Stimulated activated CD4-positive, alpha-beta T cell treated with anti-CD3 and anti-CD28 coated beads, Interleukin-4, amount 100 ng/mL, for 24 hours (primary cell): ENCODE measurements at regions not wholly inside any gene's neighbourhood (a gene's known extent, or its start where the extent isn't known, plus 50 kb on each side); places are given as distances from the start of the nearest gene placed in this dataset.
A peak's percentile ranks its signal among the peaks of the same experiment; 100 is the strongest.

Experiments used
- DNase-seq: peaks from one replicate; pipeline ENCODE4 v3.0.0-alpha.2; 2020

DNA sequence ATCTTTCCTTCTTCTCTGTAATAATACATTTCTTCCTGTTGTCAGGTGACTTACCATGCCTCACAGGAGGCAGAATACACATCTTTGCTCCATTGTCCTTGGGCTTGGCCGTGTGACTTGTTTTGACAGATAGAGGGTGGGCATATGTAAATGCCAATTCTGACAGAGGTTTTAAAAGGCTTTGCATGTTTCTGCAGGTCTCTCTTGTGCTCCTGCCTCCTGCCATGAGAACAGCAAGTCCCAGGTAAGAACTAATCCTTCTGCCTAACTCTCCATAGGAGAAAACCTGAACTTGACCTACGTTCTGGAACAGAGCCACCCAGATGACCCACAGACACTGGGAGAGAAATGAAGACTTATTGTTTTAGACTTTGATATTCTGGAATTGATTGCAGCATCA is 88.7 kb upstream of the TNFSF11 start:
- no peak for DNase-seq

DNA sequence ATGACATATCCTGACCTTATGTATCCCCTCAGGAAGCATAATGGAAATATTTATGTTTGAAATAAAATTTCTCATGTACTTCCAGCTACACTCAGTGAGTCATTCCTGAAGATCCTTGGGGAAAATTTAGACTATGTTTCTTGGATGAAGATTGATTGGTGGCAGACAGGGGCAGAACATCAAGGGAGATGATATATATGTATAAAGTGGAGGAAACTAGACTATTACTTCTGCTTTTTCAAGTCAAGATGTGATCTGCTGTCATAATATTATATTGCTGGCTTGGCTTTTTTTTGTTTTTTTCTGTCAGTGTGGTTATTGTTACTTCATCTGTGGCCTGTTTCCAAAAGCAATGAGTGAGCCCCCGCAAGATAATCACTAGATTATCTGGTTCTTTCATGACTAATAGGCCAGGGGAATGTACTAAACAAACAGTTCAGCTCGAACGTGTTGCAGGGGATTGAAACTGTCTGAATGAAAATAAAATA is 87.2 kb upstream of the TNFSF11 start:
- no peak for DNase-seq

DNA sequence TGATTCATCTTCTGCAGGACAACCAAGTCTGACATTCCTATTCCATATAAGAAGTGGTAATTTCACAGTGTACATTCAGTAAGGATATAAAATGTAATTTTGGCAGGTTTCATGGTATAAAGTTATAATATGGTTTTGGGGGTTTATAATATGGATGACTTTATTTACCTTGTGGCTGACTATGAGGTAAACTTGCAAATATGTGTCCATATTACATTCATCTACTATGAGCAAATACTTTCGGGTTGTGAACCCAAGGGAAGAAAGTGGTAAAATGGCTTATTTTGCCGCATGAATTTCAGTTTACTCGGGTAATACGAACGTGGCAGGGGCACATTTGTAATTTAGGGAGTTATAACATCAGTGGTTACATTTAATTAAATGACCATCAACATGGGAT is 86.7 kb upstream of the TNFSF11 start:
- DNase-seq = no peak

DNA sequence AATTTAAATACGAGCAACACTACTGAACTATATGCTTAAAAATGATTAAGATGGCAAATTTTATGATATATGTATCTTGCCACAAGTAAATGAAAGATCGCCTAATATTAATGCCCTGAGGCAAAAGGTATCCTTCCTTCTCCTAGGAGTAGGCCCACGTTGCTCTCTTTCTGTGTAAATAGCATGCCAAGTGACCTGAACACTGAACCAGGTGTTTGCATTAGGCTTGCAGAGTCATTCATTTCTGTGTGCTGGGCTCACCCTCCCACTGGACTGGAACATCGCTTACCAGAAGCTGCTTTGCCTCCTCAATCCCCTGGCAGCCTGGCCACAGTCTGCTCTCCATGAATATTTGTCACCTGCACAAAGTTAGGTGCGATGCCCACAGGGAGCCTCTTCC is 83.3 kb upstream of the TNFSF11 start:
- no peak for DNase-seq

DNA sequence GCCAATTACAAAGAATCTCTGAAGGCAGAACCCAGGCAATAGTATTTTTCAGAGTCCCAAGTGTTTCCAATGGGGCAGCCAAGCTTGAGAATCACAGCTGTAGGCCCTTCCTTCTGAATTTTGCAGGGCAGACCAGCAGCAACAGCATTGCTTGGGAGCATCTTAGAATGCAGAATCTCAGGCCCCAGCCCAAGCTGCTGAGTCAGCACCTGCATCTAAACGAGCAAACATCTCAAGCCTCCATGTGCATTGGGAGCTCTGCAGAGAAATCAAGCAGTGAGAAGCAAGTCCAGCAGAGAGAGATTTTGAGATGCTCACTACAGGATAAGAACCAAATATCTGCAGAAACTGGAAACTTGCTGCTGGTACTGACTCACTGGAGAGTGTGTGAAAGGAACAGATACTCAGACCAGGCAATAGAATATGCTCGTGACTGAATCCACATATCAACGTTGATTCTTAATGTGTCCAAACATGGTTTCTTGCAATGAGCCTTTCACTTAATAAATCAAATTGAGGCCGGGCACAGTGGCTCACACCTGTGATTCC is 81.5 kb upstream of the TNFSF11 start:
- no peak for DNase-seq

DNA sequence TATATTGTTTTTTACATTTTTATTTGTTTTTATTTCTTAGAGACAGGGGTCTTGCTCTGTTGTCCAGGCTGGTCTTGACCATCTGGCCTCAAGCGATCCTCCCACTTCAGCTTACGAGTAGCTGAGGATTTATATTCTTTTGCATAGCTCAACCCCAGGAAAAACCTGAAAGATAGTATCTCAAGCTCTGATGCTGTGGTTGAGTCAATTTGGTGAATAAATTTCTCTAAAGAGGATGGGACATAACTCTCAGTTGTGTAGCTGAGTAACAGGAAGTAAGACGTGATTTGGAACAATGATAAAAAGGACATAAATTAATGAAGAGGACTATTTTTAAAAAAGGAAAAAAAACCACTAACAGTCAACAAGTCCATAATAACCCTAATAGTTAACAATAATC is 79.8 kb upstream of the TNFSF11 start:
- no peak for DNase-seq

DNA sequence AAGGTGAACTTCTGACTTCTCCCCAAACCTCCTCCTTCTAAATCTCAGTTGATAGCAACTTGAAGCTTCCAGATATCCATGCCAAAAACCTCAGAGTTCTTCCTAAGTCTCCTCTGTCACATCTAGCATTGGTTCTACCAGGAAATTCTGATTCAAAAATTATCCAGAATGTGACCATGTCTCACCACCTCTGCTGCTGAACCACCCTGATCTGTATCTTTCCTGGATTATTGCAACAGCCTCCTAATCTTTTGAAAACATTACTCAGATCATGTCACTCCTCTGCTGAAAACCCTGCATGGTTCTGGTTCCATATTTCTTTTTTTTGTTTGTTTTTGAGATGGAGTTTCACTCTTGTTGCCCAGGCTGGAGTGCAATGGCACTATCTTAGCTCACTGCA is 78.7 kb upstream of the TNFSF11 start:
- DNase-seq = no peak

DNA sequence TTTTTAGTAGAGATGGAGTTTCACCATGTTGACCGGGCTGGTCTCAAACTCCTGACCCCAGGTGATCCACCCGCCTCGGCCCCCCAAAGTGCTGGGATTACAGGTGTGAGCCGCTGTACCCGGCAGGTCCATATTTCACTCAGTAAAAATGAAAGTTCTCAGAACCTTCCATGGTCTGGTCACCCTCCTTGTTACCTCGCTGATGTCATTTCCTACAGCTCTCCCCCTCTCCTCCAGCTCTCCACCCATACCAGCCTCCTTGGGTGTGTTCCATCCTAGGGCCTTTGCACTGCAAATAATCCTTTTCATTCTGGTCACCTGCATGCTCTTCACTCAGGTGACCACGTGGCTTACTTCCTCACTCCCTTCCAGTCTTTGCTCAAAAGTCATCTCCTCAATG is 78.2 kb upstream of the TNFSF11 start:
- DNase-seq = no peak

DNA sequence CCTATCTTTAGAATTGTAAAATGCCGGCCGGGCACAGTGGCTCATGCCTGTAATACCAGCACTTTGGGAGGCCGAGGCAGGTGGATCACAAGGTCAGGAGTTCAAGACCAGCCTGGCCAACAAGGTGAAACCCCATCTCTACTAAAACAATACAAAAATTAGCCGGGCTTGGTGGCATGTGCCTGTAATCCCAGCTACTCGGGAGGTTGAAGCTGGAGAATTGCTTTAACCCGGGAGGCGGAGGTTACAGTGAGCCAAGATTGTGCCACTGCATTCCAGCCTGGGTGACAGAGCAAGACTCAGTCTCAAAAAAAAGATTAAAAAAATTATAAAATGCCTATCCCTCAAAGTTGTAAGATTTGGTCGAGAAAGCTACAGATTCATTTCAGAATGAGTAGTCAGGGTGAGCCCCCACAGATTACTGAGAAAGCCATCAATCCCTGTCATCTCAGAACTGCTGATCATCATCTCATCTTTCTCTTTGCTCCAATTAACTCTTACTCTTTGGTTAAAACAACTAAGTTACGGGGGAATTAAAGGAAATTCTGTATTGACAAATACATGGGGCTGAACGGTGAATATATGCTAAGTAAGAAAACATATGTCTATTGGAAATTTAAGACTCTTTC is 76.9 kb upstream of the TNFSF11 start:
- peak; percentile 25 for DNase-seq

DNA sequence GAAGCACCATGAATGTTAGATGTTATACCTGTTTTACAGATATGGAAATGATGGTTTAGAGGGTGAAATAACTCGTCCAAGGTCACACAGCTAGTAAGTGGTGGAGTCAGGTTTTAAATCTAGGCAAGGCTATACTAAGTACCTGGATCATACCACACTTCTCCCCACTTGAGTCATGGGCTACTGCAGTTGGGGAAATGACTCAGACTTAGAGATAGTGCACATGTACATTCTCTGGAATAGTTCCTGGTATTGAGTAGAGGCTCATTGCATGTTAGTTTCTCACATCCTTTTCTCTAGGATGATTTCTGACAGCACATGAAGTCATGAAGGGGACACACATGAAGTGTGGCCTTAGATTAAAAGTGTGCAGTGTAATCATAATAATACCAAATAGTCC is 76.2 kb upstream of the TNFSF11 start:
- peak; percentile 26 for DNase-seq

DNA sequence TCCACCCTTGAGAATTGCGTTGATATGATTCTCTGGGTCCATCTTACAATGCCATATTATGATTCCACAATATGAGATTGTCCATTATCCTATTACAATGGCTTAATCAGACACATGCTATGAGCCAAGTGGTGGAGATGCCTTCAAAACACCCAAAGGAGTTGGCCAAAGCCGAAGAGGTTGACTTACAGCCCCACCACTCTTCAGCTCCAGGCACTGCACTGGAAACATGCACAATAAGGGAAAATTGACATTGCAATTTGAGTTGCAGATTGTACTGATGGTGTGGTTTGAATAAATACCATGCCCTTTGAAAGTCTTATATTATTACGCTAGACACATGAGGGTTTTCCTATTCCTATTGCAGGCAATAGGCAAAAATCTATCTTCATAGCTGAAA is 75.4 kb upstream of the TNFSF11 start:
- DNase-seq = no peak
